ENCODE measurements at regions not wholly inside any gene's neighbourhood (a gene's known extent, or its start where the extent isn't known, plus 50 kb on each side); places are given as distances from the start of the nearest gene placed in this dataset.
A peak's percentile ranks its signal among the peaks of the same experiment; 100 is the strongest.
"Not testable (repeated sequence)": the region's sequence is repeated elsewhere in the genome, so short reads cannot be mapped to it uniquely, and the experiment has no call there.

GRCh38 chr3:193040836-193041672 lies 123.4 kb upstream of the MB21D2 start:
- peak; percentile 7 for DNase-seq (ENCODE audit: extremely low spot score, insufficient read length, low read depth)

GRCh38 chr3:193046371-193046770 lies 128.7 kb upstream of the MB21D2 start:
- no peak for FAIRE-seq

More at GRCh38 chr3:193040836-193041672, 123.4 kb upstream of the MB21D2 start:
- peak; percentile 89 for FAIRE-seq

GRCh38 chr3:193047461-193047860 lies 129.8 kb upstream of the MB21D2 start:
- DNase-seq (ENCODE audit: extremely low spot score, insufficient read length, low read depth); FAIRE-seq: not testable (repeated sequence)

More at GRCh38 chr3:193046371-193046770, 128.7 kb upstream of the MB21D2 start:
- no peak for DNase-seq (ENCODE audit: extremely low spot score, insufficient read length, low read depth)

GRCh38 chr3:193048127-193048526 lies 130.5 kb upstream of the MB21D2 start:
- FAIRE-seq (no peak), DNase-seq (ENCODE audit: extremely low spot score, insufficient read length, low read depth) (no peak)

GRCh38 chr3:193049935-193050334 lies 132.3 kb upstream of the MB21D2 start:
- no peak for DNase-seq (ENCODE audit: extremely low spot score, insufficient read length, low read depth)
- FAIRE-seq, result no peak

- no peak for FAIRE-seq
These were observed 133.7 kb upstream of the MB21D2 start for GRCh38 chr3:193051314-193051713.

GRCh38 chr3:193052354-193053045 lies 134.8 kb upstream of the MB21D2 start:
- no peak for DNase-seq (ENCODE audit: extremely low spot score, insufficient read length, low read depth)
- FAIRE-seq, result no peak

More at GRCh38 chr3:193051314-193051713, 133.7 kb upstream of the MB21D2 start:
- DNase-seq (ENCODE audit: extremely low spot score, insufficient read length, low read depth), result no peak

GRCh38 chr3:193053046-193053435 lies 135.4 kb upstream of the MB21D2 start:
- FAIRE-seq, result no peak
- no peak for DNase-seq (ENCODE audit: extremely low spot score, insufficient read length, low read depth)

- FAIRE-seq (no peak), DNase-seq (ENCODE audit: extremely low spot score, insufficient read length, low read depth) (no peak)
These were observed 137.7 kb upstream of the MB21D2 start for GRCh38 chr3:193055352-193055751.

- no peak for DNase-seq (ENCODE audit: extremely low spot score, insufficient read length, low read depth)
- no peak for FAIRE-seq
These were observed 140.0 kb upstream of the MB21D2 start for GRCh38 chr3:193057616-193058015.

- FAIRE-seq (no peak), DNase-seq (ENCODE audit: extremely low spot score, insufficient read length, low read depth) (no peak)
These were observed 143.3 kb upstream of the MB21D2 start for GRCh38 chr3:193060748-193061546.

GRCh38 chr3:193068365-193068764 lies 150.7 kb upstream of the MB21D2 start:
- no peak for FAIRE-seq
- no peak for DNase-seq (ENCODE audit: extremely low spot score, insufficient read length, low read depth)

GRCh38 chr3:193069732-193070131 lies 152.1 kb upstream of the MB21D2 start:
- FAIRE-seq; DNase-seq (ENCODE audit: extremely low spot score, insufficient read length, low read depth): not testable (repeated sequence)

GRCh38 chr3:193078996-193079753 lies 161.5 kb upstream of the MB21D2 start:
- no peak for DNase-seq (ENCODE audit: extremely low spot score, insufficient read length, low read depth)

GRCh38 chr3:193080821-193081365 lies 160.1 kb upstream of the PLAAT1 start:
- DNase-seq (ENCODE audit: extremely low spot score, insufficient read length, low read depth) (no peak), FAIRE-seq (no peak)

More at GRCh38 chr3:193078996-193079753, 161.5 kb upstream of the MB21D2 start:
- FAIRE-seq, result no peak

- no peak for FAIRE-seq
- DNase-seq (ENCODE audit: extremely low spot score, insufficient read length, low read depth), result no peak
These were observed 155.4 kb upstream of the PLAAT1 start for GRCh38 chr3:193085655-193086054.

- no peak for FAIRE-seq
- DNase-seq (ENCODE audit: extremely low spot score, insufficient read length, low read depth), result no peak
These were observed 154.3 kb upstream of the PLAAT1 start for GRCh38 chr3:193086681-193087080.

- FAIRE-seq, result no peak
- no peak for DNase-seq (ENCODE audit: extremely low spot score, insufficient read length, low read depth)
These were observed 153.7 kb upstream of the PLAAT1 start for GRCh38 chr3:193087336-193087735.

- no peak for DNase-seq (ENCODE audit: extremely low spot score, insufficient read length, low read depth)
- no peak for FAIRE-seq
These were observed 145.7 kb upstream of the PLAAT1 start for GRCh38 chr3:193095366-193095765.
